CD4-positive, alpha-beta T cell treated with Interleukin-4 for 4 hours (primary cell): ENCODE measurements at regions not wholly inside any gene's neighbourhood (a gene's known extent, or its start where the extent isn't known, plus 50 kb on each side); places are given as distances from the start of the nearest gene placed in this dataset.

Experiments
- DNase-seq: peaks from one replicate; pipeline ENCODE4 v3.0.0-alpha.2; 2020

DNA sequence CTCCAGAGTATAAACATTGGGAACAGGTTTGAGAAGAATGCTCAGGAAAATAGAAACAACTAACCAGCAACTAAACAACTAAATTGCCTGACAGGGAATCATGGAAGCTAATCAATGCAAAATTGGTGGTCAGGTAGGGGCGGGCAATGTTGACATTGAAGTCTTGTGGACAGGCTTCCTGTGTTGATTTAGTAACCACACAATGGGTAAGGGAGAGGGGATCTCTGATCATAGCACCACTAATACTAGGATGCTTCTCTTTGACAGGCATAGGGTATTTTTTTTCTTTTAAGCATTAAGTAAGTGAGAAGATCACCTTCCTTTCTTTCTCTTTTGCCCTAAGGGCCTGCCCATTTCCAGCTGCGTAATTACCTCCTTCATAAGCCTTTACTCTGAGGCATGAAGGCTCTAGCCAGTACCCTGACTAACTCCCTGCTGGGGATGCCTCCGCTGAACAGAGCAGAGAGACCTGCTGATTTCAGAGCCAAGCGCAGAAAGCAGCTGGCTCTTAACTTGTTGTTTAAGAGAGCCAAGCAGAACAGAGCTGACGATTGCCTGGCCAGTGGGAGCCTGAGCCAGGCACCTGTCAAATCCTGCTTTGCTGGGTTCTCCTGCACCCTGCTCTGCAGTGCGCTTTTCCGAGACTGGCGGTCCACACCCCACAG lies 118.7 kb downstream of the BMP2 start:
- no peak for DNase-seq

DNA sequence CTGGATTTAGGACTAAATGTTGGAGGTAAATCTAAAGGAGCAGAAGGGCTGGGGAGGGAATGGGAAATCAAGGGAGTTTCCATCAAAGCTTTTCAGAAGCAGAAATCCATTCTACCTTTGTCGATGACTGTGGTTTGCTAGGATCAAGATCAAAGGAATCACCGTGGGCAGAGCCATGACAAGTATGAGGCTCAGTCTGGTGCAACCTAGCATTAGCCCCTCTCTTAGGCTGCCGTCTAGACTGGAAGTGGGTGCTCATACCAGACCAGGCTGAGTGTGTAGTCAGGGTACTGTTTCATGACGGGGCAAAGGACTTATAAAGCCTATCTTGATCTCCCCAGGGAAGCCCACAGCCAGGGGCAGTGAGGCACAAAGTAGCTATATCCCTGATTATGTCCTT lies 120.5 kb downstream of the BMP2 start:
- no peak for DNase-seq

DNA sequence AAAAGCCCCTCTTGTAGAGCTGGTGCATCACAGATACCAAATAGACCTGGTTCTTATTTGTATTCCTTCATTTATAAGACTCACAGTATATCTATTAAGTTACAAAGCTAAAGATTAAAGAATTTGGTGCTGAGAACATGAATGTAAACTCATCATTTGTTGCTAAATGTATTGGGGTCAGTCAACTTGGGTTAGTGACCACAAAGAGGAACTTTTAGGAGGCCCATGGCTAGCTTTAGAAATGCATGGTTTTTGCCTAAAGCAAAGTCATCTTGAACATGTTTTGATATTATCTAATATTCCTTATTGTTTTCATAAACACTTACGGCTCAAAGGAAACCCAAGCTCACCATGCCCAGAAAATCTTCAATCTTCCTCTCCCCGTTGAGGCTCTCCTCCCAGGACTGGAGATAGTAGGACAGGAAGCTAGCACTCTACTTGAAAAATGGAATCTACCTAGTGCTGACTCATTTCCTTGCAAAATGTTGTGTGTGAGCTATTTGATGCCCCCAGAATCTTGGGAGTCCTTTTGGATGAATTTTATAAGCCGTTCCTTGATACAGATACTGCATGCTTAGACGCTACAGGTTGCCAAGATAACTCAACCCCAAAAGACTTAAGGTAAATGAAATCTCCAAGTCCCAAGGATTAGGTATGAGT lies 121.4 kb downstream of the BMP2 start:
- DNase-seq = no peak

DNA sequence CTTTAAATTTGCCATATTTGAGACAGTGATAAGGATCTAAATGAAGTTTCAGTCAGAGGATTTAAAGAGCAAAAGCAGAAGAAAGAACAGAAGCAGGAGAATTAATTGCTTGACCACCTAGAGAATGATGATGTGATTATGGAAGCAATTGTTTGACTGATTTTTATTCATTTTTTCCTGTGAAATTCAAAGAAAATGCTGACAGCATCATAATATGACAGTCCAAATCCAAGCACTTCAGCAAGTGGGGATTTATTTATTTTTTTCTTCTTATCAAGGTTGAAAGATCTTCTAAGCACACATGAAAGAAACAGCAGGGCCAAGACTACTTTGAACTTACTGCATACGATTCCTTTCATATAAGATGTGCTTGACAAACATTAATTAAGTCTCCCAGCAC lies 125.2 kb downstream of the BMP2 start:
- DNase-seq = no peak

DNA sequence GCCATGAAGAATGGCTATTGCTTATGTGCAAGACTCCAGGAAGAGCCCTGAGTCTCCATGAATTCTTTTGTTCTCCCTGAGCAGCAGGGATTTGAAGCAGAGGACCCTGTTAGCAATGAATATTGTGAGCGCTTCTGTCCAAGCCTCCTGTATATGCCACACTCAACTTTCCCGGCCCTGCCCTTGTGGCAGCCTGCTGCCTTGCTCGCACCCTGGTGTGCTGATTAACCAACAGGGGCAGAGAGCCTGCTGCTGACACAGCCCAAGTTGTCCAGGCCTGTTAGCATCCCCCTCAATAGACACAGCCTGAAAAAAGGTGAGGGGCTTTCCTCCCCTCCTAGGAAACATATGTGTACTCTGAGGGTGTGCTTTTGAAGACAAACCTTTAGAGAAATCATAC lies 131.4 kb downstream of the BMP2 start:
- no peak for DNase-seq

DNA sequence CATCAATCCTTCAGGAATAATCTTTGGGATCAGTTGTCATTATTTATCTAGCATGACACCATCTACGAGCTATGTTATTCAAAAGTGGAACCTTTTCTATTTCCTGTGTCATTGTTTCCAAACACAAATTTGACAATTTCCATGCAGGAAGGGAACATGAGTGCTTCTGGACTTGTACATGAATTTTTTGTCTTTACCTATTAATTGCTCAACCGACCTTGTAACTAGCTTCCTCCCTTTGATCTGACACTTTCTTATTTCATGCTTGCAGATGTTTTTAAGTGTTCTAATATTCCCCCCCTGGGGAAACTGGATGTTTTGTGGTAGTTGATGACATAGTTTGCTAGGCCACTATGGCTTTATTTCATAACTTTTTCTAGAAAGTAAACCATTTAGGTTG lies 139.4 kb downstream of the BMP2 start:
- no peak for DNase-seq

DNA sequence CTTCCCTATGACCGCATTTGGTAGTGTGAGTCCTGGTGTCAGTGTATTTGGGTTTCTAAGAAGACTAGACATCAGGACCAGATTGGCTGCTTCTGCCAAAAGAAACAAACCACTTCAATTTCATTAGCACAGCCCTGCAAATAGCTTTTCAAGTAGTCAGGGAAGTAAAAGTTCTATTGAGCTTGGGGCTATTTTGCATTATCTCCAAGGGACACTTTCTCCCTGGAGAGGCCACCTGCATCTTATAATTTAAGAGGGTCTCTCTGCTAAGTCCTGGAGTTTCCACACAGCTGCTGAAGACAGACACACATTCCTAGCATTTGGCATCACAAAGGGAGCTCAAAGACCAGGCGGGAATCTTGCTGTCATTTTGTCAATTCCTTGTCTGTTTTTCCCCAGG lies 141.2 kb downstream of the BMP2 start:
- DNase-seq = no peak

DNA sequence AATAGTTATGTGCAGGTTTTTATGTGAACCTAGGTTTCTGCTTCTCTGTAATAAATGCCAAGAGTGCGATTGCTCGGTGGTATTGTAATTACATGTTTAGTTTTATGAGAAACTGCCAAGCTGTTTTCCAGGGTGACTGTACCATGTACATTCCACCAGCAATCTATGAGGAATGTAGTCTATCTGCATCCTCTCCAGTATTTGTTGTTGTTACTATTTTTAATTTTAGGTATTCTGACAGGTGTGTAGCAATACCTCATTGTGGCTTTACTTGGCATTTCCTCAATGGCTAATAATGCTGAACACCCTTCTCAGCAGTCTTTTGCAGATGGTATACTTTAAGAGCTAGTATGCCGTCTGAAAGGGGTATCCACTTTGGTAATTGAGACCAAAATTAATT lies 142.1 kb downstream of the BMP2 start:
- DNase-seq = no peak

DNA sequence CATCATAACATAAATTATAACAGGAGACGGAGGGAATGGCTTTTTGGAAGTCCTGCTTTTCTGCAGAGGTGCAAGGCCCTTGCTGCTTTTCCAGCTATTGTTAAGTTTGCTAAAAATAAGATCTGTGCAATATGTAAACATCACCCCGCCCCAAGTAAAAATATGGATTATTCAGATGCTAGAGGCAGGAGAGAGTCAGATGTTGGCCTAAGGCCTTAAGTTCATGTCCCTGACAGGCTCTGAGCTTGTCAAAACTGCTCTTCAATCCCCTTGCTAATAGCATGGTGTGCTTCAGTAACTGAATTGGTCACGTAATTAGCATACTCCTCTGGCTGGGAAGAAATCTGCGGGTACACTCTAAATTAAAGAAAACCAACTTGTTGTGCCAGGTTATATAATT lies 147.5 kb downstream of the BMP2 start:
- no peak for DNase-seq

DNA sequence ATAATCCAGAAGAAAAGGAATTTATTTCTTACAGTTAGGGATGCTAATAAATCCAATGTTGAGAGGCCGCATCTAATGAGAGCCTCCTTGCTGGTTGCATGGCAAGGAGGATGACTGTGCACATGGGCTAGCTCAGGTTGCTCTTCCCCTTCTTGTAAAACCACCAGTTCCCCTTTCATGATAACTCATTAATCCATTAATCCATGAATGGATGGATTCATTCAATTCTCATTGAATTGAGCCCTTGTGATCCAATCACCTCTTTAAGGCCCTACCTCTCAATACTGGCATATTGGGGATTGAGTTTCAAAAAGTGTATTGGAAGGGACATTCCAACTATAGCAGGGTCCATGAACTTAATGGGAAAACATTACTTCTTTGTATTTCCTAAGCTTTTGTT lies 149.5 kb downstream of the BMP2 start:
- no peak for DNase-seq

DNA sequence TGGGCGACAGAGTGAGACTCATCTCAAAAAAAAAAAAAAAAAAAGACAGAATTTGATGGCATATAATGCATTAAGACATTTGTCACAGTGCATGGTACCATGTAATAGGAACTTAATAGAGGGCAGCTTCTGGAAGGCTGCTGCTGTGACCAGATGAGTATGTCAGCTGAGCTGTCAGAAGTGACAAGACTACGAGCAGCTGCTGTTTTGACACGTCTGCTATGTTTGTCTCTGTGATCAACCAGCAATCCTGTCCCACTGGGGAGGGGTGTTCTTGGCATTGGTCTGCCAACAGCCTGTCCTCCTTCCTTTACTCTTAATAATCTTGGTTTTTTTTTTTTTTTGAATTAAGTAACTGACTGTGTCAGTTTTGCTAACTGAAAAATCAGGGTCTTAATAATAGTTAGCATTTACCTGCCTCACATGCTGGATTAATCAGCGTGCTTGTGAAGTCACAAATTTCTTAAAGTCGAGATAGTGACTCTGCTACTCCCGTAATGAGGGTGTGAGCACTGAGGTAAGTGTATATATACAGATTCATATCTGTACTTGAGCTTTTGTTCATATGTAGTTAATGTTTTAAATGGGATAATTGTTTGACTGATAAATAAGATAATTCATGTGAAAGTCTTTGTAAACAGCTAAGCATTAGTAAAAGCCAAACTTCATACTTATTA lies 152.4 kb downstream of the BMP2 start:
- no peak for DNase-seq

DNA sequence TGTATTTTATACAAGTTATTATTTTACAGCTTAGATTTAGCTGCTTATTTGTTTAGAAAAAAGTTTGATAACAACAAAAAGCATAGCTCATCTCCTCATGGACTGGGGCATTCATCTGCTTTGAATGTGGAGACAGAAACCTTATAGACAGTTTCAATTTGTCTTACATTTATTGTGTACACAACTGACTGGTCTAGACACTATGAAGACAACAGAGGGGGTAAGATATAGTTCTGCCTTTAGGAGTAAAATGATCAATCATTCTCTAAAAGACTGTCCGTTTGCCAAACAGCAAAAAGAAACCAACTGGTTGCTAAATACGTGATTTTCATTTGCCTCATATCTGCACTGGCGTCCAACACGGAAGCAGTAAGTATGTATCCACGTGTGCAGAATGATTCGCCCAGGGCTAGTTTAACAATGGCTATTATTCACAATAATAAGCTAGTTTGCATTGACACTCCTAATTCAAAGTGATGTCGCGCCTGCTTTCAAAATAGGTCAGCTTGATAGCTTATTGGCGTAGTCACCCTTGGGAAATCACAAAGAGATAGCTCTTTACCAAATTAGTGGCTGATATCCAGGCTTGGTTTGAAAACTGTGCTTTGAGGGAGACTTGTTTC lies 153.6 kb downstream of the BMP2 start:
- no peak for DNase-seq

DNA sequence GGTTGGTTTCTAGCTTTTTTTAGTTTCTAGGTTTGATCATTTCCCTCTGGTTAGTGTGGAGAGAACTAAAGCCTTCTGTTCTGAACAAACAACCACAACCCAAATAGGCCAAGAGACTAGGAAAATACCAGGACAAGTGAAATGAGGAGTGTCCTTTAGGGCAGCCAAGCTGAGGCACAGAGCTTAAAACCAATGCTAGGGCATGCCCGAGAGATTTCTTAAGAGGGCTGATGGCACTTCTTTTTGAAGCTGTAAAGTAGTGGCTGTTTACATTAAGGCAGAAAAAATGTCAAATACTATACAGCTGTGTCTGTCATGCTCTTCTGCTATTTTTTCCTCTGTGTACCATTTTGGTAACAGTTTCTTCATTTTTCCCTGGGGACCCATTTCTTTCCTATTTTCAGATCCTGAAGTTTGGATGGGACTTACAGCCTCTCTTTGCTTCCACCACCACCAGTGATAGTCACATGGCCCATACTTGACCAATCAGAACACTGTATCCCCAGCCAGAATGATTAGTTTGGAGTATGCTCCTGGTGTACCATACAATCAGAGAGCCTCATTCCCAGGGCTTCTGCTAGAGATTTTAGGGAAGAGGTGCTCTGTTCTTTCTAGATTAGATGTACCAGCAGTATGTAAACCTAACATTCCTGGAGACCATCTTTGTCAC lies 154.4 kb downstream of the BMP2 start:
- DNase-seq = no peak

DNA sequence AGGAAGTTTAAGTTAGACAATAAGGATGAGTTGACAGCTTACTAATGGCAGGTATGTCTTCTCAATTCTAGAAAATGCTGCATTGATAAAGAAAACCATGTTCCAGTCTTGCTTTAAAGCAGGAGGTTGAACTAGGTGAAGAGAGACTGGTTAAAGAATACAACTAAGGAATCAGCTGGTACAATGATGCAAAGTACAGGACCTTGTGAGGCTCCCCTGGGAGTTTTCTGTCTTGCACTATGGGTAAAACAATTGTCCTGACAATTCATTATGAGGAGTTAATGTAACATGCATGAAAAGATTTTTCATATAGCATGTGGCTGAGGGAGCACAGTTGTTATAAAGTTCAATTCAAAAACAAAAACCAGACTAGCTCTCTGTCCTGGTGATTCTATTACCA lies 157.2 kb downstream of the BMP2 start:
- DNase-seq = no peak

DNA sequence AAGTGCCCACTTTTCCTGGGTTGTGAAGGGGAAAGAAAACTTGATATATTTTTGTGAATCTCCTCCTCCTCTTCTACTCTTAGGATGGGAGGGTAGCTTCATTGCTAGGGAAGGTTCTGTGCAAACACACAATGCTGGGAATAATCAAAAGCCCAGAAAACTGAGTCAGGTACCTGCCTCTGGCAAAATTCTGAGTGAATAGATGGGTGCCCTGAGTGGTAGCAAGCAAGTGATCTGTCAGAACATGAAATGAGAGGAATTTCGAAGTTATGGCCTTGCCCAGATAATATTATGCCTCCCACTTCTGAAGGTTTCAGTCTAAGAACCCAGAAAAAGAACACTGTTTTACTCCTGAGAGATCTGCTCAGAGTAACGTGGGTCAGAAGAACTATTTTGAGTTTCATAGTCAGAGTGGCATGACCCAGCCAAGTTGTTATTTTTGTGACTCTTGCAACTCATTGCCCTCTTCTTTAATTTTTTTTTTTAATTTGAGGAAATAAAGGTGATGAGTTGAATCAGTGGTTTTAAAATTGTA lies 158.3 kb downstream of the BMP2 start:
- no peak for DNase-seq

DNA sequence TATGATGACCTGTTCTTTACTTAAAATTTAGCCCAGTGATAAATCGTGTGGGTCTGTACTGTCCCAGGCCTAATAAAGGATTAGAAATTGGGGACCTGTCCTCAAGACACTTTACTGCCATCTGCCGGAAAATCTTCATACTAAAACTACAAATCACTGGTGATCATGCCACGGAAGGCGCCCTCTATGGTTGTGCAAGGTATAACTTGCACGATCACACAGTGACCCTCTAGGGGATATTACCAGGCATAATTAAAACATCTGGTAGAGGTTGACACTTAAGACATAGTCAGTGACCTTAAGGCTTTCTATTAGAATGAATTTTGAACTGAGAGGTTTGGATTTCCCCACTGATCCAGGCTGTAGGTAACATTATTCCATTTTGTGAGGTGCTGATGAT lies 172.6 kb downstream of the BMP2 start:
- DNase-seq = no peak

DNA sequence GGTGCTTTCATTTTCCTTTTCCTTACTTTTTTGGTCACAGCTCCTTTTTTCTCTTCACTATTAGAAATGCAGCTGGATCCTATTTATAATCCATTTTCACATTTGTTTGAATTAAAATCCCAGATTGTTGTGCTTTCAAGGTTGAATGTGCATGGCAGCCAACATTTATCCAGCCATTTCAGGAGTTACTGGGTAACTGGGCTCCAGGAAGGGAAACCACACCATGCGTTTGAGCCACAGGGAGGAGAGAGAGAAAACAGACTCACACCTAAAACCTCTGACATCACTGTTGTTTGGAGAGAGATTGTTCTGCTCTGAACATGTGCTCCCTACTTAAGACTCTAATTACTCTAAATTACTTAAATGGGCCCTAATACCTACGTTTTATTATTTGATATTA lies 173.4 kb downstream of the BMP2 start:
- no peak for DNase-seq

DNA sequence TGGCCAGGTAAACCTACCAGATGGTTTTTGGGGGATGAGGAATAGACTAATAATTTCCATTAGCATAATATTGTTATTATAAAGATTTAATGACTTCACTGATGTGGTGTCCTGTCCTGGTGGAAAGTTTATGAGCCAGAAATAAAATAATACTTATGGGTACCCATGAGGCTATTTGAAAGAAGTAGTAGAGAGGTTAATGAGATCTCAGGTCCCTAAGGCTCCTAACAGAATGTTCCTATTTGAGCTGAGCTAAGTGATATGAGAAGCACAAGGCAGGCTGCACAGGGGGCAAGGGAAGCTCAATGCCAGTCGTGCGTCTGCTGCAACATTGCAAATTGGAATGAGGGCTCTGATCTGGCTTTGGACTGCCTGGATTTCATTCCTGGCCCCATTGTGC lies 174.1 kb downstream of the BMP2 start:
- DNase-seq = no peak

DNA sequence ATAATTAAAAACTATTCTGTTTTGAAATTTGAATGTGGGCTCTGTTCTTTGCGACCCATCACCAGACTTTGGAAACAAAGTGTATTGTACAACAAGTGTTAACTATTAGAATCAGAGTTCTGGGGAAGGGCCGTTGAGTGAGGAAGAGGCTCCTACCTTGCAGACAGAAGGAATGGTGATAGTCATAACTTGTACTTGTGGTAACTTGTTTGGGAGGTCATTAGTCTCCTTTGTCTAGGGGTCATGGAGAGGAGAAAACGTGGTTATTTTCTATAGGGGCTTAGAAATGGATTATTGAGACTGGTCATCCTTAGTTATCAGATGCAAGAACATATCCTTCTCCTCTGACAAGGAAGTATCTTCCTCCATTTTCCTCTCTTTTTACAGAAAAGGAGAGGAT lies 174.8 kb downstream of the BMP2 start:
- no peak for DNase-seq

DNA sequence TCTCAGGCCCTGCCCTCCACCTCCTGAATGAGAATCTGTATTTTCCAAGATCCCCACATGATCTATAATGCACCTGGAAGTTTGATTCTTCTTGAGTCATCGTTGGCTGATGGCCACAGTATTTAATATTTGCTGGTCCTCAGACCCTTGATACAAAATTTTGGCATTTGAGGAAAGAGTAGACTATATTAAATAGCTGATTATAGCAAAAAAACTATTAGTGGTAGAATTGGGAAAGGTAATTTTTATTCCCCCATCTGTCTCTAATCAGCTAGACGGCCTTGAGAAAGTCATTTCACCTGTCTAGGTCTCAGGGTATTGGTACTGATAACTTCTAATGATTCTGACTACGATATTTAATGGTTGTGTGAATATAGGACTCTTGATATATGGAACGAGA lies 176.8 kb downstream of the BMP2 start:
- DNase-seq = no peak

DNA sequence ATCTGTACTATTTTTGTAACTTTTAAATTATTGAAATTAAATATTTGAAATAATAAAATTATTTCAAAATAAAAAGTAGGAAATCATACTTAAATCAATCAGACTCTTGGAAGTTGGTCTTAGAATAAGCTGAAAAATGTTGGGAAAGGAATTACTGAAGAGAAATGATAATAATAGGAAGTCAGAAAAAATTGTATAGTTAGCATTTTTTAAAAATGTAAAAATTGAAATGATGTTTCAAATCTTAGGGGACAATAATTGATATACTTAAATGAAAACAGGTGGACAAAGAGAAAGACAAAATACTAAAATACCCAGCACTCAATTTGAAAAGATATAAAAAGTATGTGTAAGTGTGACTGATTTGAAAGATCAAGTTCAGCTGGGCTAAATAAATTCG lies 186.1 kb downstream of the BMP2 start:
- no peak for DNase-seq

DNA sequence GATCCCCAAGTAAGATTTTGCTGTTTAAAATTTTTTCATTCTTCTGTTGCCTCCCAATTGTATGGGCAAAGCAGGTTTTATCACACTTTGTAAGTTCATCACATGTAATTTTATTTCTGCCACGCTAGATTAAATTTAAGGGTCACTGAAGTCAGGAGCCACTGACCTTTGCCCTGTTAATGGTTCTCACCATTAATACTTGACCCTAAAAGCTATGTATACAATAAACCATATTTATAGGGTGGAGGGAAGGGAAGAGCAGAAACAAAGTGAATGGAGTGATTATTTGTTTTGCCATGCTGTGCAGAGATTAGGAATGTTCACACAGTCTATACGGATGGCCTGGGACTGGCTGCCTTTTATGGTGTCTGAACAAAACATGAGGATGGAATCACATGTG lies 186.7 kb downstream of the BMP2 start:
- DNase-seq = no peak

DNA sequence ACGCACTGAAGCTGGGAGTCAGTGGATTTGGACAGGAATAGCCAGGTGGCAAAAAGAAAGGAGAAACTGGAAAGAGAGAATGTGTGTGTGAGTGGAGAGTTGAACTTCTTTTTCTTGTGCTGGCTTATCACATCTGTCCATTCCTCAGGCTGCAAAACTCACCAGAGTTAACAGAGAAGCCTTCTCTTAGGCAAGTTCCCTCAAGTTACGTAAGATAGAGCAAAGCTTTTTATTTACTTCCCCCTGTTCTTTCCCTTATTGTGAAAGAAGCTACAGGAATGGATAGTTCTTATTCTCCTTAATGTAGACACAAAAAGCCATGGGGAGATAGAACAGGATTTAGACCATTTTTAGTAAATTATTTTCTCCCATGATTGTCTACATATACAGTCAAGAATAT lies 188.6 kb downstream of the BMP2 start:
- no peak for DNase-seq
